SIG-M5 (cell line): ENCODE measurements at regions not wholly inside any gene's neighbourhood (a gene's known extent, or its start where the extent isn't known, plus 50 kb on each side); places are given as distances from the start of the nearest gene placed in this dataset.
"Not testable (repeated sequence)": the region's sequence is repeated elsewhere in the genome, so short reads cannot be mapped to it uniquely, and the experiment has no call there.

Experiments
- DNase-seq: peaks from one replicate; lab custom pipeline; 2025; lab: John Stamatoyannopoulos, UW

DNA sequence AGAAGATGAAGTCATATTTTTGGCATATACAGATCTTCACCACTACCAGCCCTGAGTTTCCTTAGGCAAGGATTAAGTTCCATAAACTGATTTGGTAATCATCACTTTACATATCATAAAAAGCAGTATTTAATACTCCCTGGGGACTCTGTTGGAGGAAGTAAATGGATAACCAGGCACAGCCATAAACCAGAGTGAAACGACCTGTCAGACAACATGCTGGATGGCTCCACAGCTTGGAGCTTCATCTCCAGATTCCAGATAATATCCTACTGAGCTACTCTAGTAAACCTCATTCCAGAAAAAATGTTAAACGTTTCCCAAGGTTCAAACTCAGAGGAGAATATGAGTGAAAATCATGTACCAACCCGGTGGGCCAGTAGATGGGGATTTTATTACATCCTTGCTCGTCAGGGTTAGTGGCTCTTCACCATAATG is 109.2 kb downstream of the BASP1 start:
- no peak for DNase-seq

DNA sequence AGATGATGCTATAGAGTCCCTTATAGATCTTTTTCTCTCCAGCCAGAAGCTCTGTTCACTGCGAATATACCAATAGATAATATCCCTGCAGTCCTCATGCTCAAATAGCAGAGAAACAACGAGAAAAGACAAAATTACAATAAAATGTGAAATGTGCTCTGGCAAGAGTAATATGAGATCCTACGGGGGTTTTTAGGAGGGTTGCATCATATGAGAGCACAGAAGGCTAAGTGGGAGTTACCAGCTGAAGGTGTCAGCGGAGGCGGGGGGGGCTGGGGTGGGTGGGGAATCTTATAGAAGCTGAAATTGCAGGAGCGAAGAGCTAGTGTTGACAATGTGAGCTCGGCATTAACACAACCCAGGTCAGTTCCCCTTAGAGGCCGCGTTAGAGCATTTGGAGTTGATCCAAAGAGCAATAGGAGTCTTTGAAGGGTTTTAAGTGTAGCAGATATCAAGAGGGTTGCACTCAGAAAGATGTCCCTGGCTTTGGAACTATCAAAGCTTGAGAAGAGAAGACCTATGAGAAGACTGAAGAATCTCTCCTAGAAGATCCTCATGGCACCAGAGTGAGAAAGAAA is 109.7 kb downstream of the BASP1 start:
- DNase-seq = no peak

DNA sequence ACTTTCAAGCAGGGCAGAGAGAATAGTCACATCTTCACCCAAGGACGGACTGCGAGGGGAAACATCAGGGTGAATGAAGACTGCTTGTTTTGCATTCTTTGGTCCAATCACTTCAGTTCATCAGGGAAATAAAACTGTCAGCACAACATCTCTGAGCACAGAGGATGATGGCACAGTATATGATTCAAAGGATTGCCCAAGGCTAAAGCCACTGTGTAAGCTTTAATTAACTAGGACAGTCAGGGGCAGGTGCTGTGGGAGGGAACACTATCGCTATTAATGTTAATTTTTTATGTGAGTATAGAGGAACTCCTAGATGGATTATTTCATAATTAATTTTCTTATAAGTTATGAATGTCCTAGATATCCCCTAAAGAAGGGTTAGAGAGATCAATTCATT is 112.1 kb downstream of the BASP1 start:
- DNase-seq = no peak

- DNase-seq = no peak
These were observed 113.0 kb downstream of the BASP1 start for GRCh38 chr5:17330386-17330785.

DNA sequence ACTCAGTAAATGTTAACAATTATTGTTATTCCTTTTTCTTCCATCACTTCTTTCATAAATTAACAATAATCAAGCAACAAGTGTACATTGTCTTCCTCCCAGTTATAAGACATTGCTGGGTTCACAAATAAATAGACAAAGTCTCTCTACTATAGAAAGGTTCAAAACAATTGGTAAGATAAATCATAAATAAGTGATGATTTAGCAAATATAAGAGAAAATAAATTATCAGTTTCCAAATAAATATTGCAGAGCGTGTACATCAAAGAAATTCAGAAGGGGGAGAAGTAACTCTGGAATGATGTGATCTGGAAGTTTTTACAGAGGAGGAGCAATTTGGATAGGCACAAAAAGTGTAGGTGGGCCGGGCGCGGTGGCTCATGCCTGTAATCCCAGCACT is 114.2 kb downstream of the BASP1 start:
- no peak for DNase-seq

- no peak for DNase-seq
These were observed 116.3 kb downstream of the BASP1 start for GRCh38 chr5:17333755-17334154.

- DNase-seq = no peak
These were observed 118.6 kb downstream of the BASP1 start for GRCh38 chr5:17336054-17336453.

DNA sequence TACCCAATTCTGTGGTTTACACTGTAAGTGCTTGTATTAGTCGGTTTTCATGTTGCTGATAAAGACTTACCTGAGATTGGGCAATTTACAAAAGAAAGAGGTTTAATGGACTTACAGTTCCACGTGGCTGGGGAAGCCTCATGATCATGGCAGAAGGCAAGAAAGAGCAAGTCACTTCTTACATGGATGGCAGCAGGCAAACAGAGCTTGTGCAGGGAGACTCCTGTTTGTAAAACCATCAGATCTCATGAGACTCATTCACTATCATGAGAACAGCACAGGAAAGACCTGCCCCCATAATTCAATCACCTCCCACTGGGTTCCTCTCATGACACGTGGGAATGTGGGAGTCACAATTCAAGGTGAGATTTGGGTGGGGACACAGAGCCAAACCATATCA is 119.3 kb downstream of the BASP1 start:
- DNase-seq = not testable (repeated sequence)

DNA sequence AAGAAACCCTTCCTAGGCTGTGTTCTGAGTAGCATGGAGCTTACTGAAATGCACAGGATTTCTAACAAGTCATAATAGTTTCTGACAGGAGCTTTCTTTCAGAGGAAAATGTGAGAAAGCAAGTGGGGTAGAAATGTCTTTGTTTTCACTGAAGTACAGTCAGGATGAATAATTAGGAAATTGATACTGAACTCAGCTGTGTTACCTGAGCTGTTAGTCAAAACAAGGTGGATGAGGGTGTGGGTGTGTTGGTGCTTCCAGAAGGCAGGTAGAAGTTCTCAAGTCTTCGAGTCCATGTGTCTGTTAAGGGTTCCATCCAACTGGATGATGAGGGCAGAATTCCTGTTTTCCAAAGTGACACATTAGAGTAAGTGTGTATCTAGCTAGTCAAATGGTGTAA is 122.4 kb downstream of the BASP1 start:
- no peak for DNase-seq

GRCh38 chr5:17340379-17340778 is 122.9 kb downstream of the BASP1 start:
- DNase-seq = no peak

DNA sequence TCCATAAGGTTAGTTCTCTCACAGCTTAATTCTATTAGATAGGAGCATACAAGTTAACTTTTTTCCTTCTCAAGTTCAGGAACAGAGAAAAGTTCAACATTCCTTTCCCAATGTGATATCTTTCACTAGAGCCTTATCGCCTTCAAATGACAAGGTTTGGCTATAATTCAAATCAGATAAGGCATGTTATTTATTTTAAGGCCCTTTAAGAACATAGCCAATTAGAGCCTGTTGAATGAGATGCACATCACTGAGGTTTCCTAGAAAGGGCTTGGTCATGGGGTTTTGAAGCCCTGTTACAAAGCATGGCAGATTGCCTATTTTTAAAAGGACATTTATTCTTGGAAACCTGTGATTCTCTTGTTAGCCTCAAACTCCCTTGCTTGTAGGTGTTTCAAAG is 123.4 kb downstream of the BASP1 start:
- DNase-seq = no peak

DNA sequence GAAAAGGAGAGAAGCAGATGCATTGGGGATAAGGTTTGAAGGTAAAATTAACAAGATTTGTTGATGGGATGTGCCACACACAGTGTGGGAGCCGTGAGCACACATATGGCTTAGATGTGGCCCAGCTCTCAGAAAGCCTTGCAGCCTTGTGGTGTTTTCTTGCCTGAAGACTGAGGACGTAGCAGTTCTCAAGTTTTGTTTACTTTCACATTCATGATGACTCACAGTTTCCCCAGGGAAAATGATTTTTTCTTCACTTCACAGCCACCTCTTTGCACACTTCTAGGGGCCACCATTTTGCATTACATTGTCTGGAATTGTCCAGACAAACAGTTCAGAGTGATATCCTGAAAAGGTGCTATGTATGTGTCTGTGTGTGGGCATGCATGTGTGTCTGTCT is 126.2 kb downstream of the BASP1 start:
- no peak for DNase-seq

DNA sequence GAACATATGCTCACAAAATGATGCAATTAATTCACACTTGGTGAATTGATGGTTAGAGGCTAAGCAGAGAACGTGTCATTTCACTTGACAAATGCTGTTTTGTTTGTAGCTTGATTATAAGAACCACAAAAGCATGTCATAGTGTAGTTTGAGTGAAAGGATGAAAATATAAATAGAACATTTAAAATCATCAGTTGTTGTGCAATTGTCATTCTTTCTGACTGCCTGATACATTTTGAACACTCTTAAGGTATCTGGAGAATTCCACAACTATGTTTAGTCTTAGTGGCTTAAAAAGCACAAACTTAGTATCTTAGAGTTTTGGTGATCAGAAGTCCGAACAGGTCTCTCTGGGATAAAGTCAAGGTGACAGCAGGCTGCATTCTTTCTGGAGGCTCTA is 129.4 kb downstream of the BASP1 start:
- no peak for DNase-seq

DNA sequence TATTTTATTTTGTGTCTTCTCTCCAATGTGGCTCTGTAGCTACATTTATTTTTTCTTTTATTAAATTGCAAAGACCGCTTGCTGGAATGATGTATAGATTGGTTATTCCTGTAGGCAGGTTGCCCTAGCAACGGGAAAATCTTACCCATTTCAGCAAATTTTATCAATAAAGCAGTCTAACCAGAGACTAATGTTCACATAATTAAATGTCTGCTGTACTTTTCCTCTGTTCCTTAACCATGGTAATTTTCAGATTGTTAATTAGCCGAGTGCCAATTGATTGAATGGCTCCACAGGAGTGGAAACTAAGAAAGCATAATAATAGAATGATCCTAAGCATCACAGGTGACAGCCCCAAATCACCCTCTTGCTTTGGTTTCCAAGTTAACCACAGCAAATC is 134.8 kb downstream of the BASP1 start:
- no peak for DNase-seq

DNA sequence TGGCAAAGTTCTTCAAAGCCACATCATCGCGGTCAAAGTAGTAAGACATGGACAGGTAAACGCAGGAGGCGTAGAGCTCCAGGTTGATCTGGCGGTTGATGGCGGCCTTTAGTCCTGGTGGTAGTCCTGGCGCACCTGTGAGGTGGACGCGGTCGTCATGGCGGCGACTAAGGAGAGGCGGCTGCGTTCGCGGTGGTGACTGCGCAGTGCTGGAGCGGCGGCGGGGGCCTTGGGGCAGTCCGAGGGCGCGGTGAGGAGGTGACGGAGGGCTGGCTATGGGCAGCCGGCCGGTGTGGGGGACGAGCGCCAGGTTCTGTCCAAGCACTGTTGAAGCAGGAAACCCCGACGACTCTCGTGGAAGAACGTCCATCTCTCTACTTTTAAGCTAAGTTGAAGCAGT is 136.8 kb downstream of the BASP1 start:
- DNase-seq = no peak

DNA sequence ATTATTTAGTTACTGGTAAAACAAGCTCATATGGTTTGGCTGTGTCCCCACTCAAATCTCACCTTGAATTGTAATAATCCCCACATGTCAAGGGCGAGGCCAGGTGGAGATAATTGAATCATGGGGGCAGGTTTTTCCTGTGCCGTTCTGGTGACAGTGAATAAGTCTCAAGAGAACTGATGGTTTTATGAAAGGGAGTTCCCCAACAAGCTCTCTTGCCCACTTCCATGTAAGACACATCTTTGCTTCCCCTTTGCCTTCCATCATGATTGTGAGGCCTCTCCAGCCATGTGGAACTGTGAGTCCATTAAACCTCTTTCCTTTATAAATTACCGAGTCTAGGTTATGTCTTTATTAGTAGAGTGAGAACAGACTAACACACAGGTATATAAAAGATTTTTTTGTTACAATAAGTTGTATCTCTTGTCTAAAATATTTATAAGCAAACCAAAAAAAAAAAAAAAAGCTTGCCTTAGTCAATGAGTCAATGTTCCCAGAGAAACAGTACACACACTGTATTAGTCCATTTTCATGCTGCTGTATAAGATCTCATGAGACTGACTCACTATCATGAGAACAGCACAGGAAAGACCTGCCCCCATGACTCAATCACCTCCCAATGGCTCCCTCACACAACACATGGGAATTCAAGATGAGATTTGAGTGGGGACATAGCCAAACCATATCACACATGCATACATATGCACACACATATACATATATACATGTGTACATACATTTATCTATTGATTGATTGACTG is 138.3 kb downstream of the BASP1 start:
- DNase-seq = no peak

GRCh38 chr5:17356551-17356950 is 139.1 kb downstream of the BASP1 start:
- DNase-seq = no peak

- DNase-seq = no peak
These were observed 140.1 kb downstream of the BASP1 start for GRCh38 chr5:17357504-17357903.

DNA sequence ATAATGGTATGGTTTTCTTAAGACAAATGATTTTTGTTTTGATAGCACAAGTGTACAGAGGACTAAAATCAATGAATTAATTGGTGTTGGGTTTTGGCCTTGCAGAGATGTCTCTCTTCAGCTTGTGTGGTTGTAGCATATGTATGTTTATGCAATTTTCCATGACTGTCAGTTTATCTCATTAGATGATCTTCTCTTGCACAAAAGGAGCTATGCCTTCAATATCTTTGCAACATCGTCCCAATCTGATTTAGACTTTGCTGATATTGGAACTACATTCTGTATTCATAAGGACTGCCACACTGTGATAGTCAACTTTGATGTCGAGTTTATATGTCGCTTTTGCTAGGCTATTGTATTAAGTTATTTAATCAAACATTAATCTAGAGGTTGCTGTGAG is 140.0 kb upstream of the TAF11L2 start:
- no peak for DNase-seq

- DNase-seq = no peak
These were observed 138.5 kb upstream of the TAF11L2 start for GRCh38 chr5:17359451-17360011.

GRCh38 chr5:17360879-17361278 is 137.2 kb upstream of the TAF11L2 start:
- no peak for DNase-seq

DNA sequence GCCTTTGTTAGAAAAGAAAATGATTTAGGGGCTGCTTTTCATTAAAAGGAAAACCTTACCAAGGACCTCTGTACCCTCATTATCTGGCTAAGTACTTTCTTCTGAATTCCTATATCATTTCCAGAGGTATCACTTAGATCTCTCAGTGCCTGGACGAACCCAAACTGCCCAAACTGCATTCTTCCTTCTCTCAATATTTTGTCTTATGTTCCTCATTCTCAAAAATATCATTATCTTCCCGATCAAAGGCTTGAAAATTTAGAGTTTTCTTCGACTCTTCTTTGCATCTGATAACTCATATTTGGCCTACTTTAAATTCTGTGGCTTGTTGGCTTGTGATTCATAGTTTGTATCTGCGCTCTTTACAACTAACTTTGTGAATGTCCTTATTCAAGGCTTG is 136.7 kb upstream of the TAF11L2 start:
- no peak for DNase-seq

- no peak for DNase-seq
These were observed 132.8 kb upstream of the TAF11L2 start for GRCh38 chr5:17364987-17365810.
